Panc1 (cell line): ENCODE measurements at regions not wholly inside any gene's neighbourhood (a gene's known extent, or its start where the extent isn't known, plus 50 kb on each side); places are given as distances from the start of the nearest gene placed in this dataset.

Experiments used
- ATAC-seq: fragments of 200-7000 bp; cut with Tn5 transposase; 2 replicates; pipeline ENCODE4 v1.9.1; 2020; ENCODE audit warnings: mild to moderate bottlenecking, moderate library complexity
- BruUV-seq: library from RNA; stranded (reverse); fragments of 400-500 nt; replicated peaks from 2 replicates; lab custom pipeline; 2021; lab: Mats Ljungman, UMichigan
- CTCF ChIA-PET: fragments of 300-600 bp; sonication (Branson Sonifier 250); formaldehyde crosslinking; loops from one replicate; lab custom pipeline; 2022; ENCODE audit warnings: antibody characterized with exemption; lab: Charles Lee
- POLR2A ChIA-PET: fragments of 300-600 bp; sonication (Branson Sonifier 250); formaldehyde crosslinking; loops from one replicate; lab custom pipeline; 2022; ENCODE audit warnings: antibody characterized with exemption; lab: Charles Lee
- DNase-seq: peaks from one replicate; pipeline ENCODE4 v3.0.0-alpha.2; 2010; ENCODE audit warnings: low read depth, low spot score
- H3K27ac ChIP-seq: 2 replicates; pipeline ENCODE4 v1.5.1; 2011; ENCODE audit warnings: mild to moderate bottlenecking, low read length, inconsistent platforms
- H3K27me3 ChIP-seq: fragments of 200-500 bp; sonication (Bioruptor generic); 2 replicates; pipeline ENCODE4 v1.6.0; 2014; ENCODE audit warnings: low read length, inconsistent platforms; ENCODE audit not compliant: control insufficient read depth, insufficient read depth
- H3K36me3 ChIP-seq: fragments of 200-500 bp; sonication (Bioruptor generic); 2 replicates; pipeline ENCODE4 v1.5.1; 2014; ENCODE audit warnings: inconsistent platforms, mild to moderate bottlenecking, low read length, moderate library complexity; ENCODE audit not compliant: control insufficient read depth, insufficient read depth
- H3K4me1 ChIP-seq: 2 replicates; pipeline ENCODE4 v1.5.1; 2011; ENCODE audit warnings: inconsistent platforms, mild to moderate bottlenecking, low read length, moderate library complexity; ENCODE audit not compliant: control insufficient read depth, insufficient read depth
- H3K4me3 ChIP-seq, 2 experiments: 2 replicates each; pipeline ENCODE4 v1.5.1; 2011 to 2012; ENCODE audit warnings: low read depth in 2 of 2, low read length in 2 of 2, mild to moderate bottlenecking in 2 of 2, inconsistent platforms in 1 of 2, moderate library complexity in 1 of 2
- H3K9me3 ChIP-seq: fragments of 200-500 bp; sonication (Bioruptor generic); 2 replicates; pipeline ENCODE4 v1.5.1; 2014; ENCODE audit warnings: low read depth, mild to moderate bottlenecking, inconsistent platforms, low read length, moderate library complexity; ENCODE audit not compliant: control insufficient read depth, insufficient read depth
- POLR2AphosphoS5 ChIP-seq: IDR thresholded peaks from 2 replicates; pipeline ENCODE4 v1.6.1; 2012; ENCODE audit warnings: mild to moderate bottlenecking, low read depth, low read length, moderate library complexity
- SIN3A ChIP-seq: IDR thresholded peaks from 2 replicates; pipeline ENCODE4 v1.6.1; 2012; ENCODE audit warnings: low read depth, mild to moderate bottlenecking, low read length, moderate library complexity, borderline replicate concordance; ENCODE audit not compliant: insufficient read depth
- TCF7L2 ChIP-seq: IDR thresholded peaks from 2 replicates; pipeline ENCODE4 v1.6.1; 2011; ENCODE audit warnings: mild to moderate bottlenecking, low read depth, low read length, inconsistent platforms
- in situ Hi-C: cut with HindIII; loops from 2 replicates; pipeline ENCODE4 v1.10.0; 2016; ENCODE audit warnings: low sequenced_read_pairs, low pct_unique_long_range_greater_than_20kb
- intact Hi-C: fragments of 100-400 bp; cut with micrococcal nuclease; formaldehyde crosslinking; loops from one replicate; pipeline ENCODE4 v1.10.0; 2022; ENCODE audit not compliant: unreplicated experiment
- TF ChIP-seq, protein P1 (sequence below): fragments of 450-650 bp; IDR thresholded peaks from 2 replicates; pipeline ENCODE4 v1.5.1; 2017; ENCODE audit warnings: mild to moderate bottlenecking
- TF ChIP-seq, protein P2 (sequence below), 2 experiments: IDR thresholded peaks; 2 replicates each; pipeline ENCODE4 v1.6.1; 2011 to 2012; ENCODE audit warnings: low read depth in 2 of 2, control low read depth in 1 of 2, low read length in 1 of 2, mild to moderate bottlenecking in 1 of 2, moderate library complexity in 1 of 2; ENCODE audit not compliant: insufficient read depth in 1 of 2

DNA sequence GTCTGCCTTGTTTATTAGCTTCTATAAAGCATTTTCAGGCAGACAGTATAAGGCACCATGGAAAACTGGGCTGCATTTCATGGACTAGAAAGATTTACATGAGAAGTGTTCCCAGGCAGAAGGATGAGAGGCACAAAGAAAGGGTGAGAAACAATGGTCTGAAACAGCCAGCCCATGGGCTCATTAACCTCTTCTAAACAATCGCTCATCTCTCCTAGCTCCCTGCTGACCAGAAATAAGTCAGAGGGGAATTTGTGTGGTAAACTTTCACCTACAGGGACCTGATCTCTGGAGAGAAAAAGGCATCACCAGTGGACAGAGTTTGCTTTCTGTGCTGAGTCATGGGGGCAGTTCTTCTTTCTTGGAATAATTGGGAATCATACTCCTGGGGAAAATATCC lies 51.8 kb upstream of the KIRREL3 start:
- ATAC-seq (no peak), DNase-seq (no peak)
- no TSS peak for BruUV-seq
- POLR2A ChIA-PET, result no interaction called here
- in situ Hi-C loops, result no loop called here
- no peak for TF ChIP-seq TCF7L2
- no peak for TF ChIP-seq SIN3A
- no peak for TF ChIP-seq POLR2AphosphoS5
- TF ChIP-seq, protein P1, sequence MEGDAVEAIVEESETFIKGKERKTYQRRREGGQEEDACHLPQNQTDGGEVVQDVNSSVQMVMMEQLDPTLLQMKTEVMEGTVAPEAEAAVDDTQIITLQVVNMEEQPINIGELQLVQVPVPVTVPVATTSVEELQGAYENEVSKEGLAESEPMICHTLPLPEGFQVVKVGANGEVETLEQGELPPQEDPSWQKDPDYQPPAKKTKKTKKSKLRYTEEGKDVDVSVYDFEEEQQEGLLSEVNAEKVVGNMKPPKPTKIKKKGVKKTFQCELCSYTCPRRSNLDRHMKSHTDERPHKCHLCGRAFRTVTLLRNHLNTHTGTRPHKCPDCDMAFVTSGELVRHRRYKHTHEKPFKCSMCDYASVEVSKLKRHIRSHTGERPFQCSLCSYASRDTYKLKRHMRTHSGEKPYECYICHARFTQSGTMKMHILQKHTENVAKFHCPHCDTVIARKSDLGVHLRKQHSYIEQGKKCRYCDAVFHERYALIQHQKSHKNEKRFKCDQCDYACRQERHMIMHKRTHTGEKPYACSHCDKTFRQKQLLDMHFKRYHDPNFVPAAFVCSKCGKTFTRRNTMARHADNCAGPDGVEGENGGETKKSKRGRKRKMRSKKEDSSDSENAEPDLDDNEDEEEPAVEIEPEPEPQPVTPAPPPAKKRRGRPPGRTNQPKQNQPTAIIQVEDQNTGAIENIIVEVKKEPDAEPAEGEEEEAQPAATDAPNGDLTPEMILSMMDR, result no peak
- TF ChIP-seq, protein P2, sequence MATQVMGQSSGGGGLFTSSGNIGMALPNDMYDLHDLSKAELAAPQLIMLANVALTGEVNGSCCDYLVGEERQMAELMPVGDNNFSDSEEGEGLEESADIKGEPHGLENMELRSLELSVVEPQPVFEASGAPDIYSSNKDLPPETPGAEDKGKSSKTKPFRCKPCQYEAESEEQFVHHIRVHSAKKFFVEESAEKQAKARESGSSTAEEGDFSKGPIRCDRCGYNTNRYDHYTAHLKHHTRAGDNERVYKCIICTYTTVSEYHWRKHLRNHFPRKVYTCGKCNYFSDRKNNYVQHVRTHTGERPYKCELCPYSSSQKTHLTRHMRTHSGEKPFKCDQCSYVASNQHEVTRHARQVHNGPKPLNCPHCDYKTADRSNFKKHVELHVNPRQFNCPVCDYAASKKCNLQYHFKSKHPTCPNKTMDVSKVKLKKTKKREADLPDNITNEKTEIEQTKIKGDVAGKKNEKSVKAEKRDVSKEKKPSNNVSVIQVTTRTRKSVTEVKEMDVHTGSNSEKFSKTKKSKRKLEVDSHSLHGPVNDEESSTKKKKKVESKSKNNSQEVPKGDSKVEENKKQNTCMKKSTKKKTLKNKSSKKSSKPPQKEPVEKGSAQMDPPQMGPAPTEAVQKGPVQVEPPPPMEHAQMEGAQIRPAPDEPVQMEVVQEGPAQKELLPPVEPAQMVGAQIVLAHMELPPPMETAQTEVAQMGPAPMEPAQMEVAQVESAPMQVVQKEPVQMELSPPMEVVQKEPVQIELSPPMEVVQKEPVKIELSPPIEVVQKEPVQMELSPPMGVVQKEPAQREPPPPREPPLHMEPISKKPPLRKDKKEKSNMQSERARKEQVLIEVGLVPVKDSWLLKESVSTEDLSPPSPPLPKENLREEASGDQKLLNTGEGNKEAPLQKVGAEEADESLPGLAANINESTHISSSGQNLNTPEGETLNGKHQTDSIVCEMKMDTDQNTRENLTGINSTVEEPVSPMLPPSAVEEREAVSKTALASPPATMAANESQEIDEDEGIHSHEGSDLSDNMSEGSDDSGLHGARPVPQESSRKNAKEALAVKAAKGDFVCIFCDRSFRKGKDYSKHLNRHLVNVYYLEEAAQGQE (IDR thresholded peaks at IDR 0.05; ENCODE audit: insufficient read depth in 1 of 2, low read depth in 2 of 2, low read length in 1 of 2), result no peak
- Histone ChIP-seq H3K4me3 (no peak overlapping the region), H3K9me3 (no peaks in the 10 kb centered on the region), H3K4me1 (no peaks in the 10 kb centered on the region), H3K27me3 (no peaks in the 10 kb centered on the region), H3K27ac (no peak overlapping the region), H3K36me3 (no peaks in the 10 kb centered on the region)
- intact Hi-C loops, result no loop called here
- CTCF ChIA-PET, result no interaction called here
